H9 (cell line): ENCODE measurements at regions not wholly inside any gene's neighbourhood (a gene's known extent, or its start where the extent isn't known, plus 50 kb on each side); places are given as distances from the start of the nearest gene placed in this dataset.

Source experiments
- DNase-seq: peaks from one replicate; pipeline ENCODE4 v3.0.0-alpha.2; 2017
- H2AFZ ChIP-seq: one replicate; pipeline ENCODE4 v1.6.1; 2013; ENCODE audit warnings: mild to moderate bottlenecking, low read length, control low read depth, moderate library complexity
- H2AK5ac ChIP-seq: 2 replicates; pipeline ENCODE4 v1.6.1; 2013; ENCODE audit warnings: low read length, control low read depth, mixed read lengths; ENCODE audit not compliant: insufficient read length
- H2BK120ac ChIP-seq: one replicate; pipeline ENCODE4 v1.6.1; 2013; ENCODE audit warnings: low read depth, mild to moderate bottlenecking, low read length, control low read depth, inconsistent platforms; ENCODE audit not compliant: poor library complexity, severe bottlenecking
- H2BK12ac ChIP-seq: 2 replicates; pipeline ENCODE4 v1.6.1; 2013; ENCODE audit warnings: low read length, control low read depth, mixed read lengths, low read depth; ENCODE audit not compliant: insufficient read length
- H2BK15ac ChIP-seq: 2 replicates; pipeline ENCODE4 v1.6.1; 2013; ENCODE audit warnings: low read depth, low read length, control low read depth
- H2BK20ac ChIP-seq: one replicate; pipeline ENCODE4 v1.6.1; 2013; ENCODE audit warnings: low read depth, mild to moderate bottlenecking, low read length, control low read depth, inconsistent platforms; ENCODE audit not compliant: poor library complexity, severe bottlenecking
- H2BK5ac ChIP-seq: 2 replicates; pipeline ENCODE4 v1.6.1; 2013; ENCODE audit warnings: low read length, control low read depth, mixed read lengths; ENCODE audit not compliant: insufficient read length
- H3K14ac ChIP-seq: 2 replicates; pipeline ENCODE4 v1.6.1; 2013; ENCODE audit warnings: low read length, control low read depth; ENCODE audit not compliant: insufficient read depth
- H3K18ac ChIP-seq: 2 replicates; pipeline ENCODE4 v1.6.1; 2013; ENCODE audit warnings: low read depth, mild to moderate bottlenecking, mixed read lengths, low read length, control low read depth; ENCODE audit not compliant: insufficient read length
- H3K23ac ChIP-seq: 2 replicates; pipeline ENCODE4 v1.6.1; 2013; ENCODE audit warnings: low read length, control low read depth, mixed read lengths, low read depth; ENCODE audit not compliant: insufficient read length
- H3K23me2 ChIP-seq: 2 replicates; pipeline ENCODE4 v1.6.1; 2013; ENCODE audit warnings: low read depth, mild to moderate bottlenecking, mixed read lengths, low read length, control low read depth; ENCODE audit not compliant: insufficient read length, poor library complexity, severe bottlenecking
- H3K27ac ChIP-seq: 2 replicates; pipeline ENCODE4 v1.5.1; 2013; ENCODE audit warnings: low read length, control low read depth, mixed read lengths, low read depth; ENCODE audit not compliant: insufficient read length
- H3K27me3 ChIP-seq: 2 replicates; pipeline ENCODE4 v1.6.1; 2013; ENCODE audit warnings: low read length, control low read depth, inconsistent platforms; ENCODE audit not compliant: insufficient read depth
- H3K4ac ChIP-seq: 2 replicates; pipeline ENCODE4 v1.6.1; 2013; ENCODE audit warnings: low read depth, mild to moderate bottlenecking, control low read depth, inconsistent platforms, low read length, moderate library complexity
- H3K4me1 ChIP-seq: 2 replicates; pipeline ENCODE4 v1.6.1; 2013; ENCODE audit warnings: low read length, control low read depth, inconsistent platforms; ENCODE audit not compliant: insufficient read depth
- H3K4me2 ChIP-seq: 2 replicates; pipeline ENCODE4 v1.6.1; 2013; ENCODE audit warnings: low read length, control low read depth, mixed read lengths; ENCODE audit not compliant: insufficient read length, insufficient read depth
- H3K56ac ChIP-seq: 2 replicates; pipeline ENCODE4 v1.6.1; 2013; ENCODE audit warnings: low read depth, mild to moderate bottlenecking, mixed read lengths, low read length, control low read depth; ENCODE audit not compliant: insufficient read length
- H3K79me1 ChIP-seq: 2 replicates; pipeline ENCODE4 v1.6.1; 2013; ENCODE audit warnings: low read depth, mild to moderate bottlenecking, moderate library complexity, low read length, control low read depth, inconsistent platforms; ENCODE audit not compliant: insufficient read depth, poor library complexity, severe bottlenecking
- H3K79me2 ChIP-seq: 2 replicates; pipeline ENCODE4 v1.6.1; 2013; ENCODE audit warnings: low read length, control low read depth, inconsistent platforms; ENCODE audit not compliant: insufficient read depth
- H3K9ac ChIP-seq: 2 replicates; pipeline ENCODE4 v1.6.1; 2013; ENCODE audit warnings: low read length, control low read depth, mixed read lengths; ENCODE audit not compliant: insufficient read length; ENCODE audit errors: extremely low read depth
- H3K9me3 ChIP-seq: one replicate; pipeline ENCODE4 v1.6.1; 2013; ENCODE audit warnings: low read depth, low read length, inconsistent platforms; ENCODE audit not compliant: control insufficient read depth
- H3T11ph ChIP-seq: one replicate; pipeline ENCODE4 v1.6.1; 2013; ENCODE audit warnings: mild to moderate bottlenecking, low read length, control low read depth, inconsistent platforms
- H4K20me1 ChIP-seq: one replicate; pipeline ENCODE4 v1.6.1; 2013; ENCODE audit not compliant: control insufficient read depth, insufficient read length, insufficient read depth
- H4K5ac ChIP-seq: 2 replicates; pipeline ENCODE4 v1.6.1; 2013; ENCODE audit warnings: low read depth, mild to moderate bottlenecking, mixed read lengths, low read length, control low read depth; ENCODE audit not compliant: insufficient read length
- H4K8ac ChIP-seq: replicated peaks from 2 replicates; pipeline ENCODE4 v1.6.1; 2013; ENCODE audit warnings: low read length, control low read depth, mixed read lengths, low read depth; ENCODE audit not compliant: insufficient read length
- H4K91ac ChIP-seq: 2 replicates; pipeline ENCODE4 v1.6.1; 2013; ENCODE audit warnings: low read depth, mild to moderate bottlenecking, moderate library complexity, mixed read lengths, low read length, control low read depth; ENCODE audit not compliant: insufficient read length
- H3K27ac Mint-ChIP-seq, 3 experiments: 2 replicates in 2 of 3; 3 replicates in 1 of 3; pipeline ENCODE4 v1.8.0; 2020 to 2021; ENCODE audit warnings: mixed read lengths in 3 of 3, mild to moderate bottlenecking in 1 of 3, moderate library complexity in 1 of 3
- H3K27me3 Mint-ChIP-seq: 2 replicates; pipeline ENCODE4 v1.8.0; 2021; ENCODE audit warnings: low read depth, mild to moderate bottlenecking, moderate library complexity, mixed read lengths
- H3K36me3 Mint-ChIP-seq, 3 experiments: 2 replicates in 2 of 3; 3 replicates in 1 of 3; pipeline ENCODE4 v1.8.0; 2020 to 2021; ENCODE audit warnings: low read depth in 3 of 3, mixed read lengths in 3 of 3; ENCODE audit not compliant: insufficient read depth in 1 of 3
- H3K4me1 Mint-ChIP-seq, 2 experiments: 2 replicates each; pipeline ENCODE4 v1.8.0; 2020; ENCODE audit warnings: mixed read lengths in 2 of 2
- H3K4me3 Mint-ChIP-seq, 2 experiments: 2 replicates in 1 of 2; 3 replicates in 1 of 2; pipeline ENCODE4 v1.8.0; 2020 to 2021; ENCODE audit warnings: mild to moderate bottlenecking in 2 of 2, mixed read lengths in 2 of 2, moderate library complexity in 1 of 2
- H3K9me3 Mint-ChIP-seq, 2 experiments: 2 replicates in 1 of 2; 3 replicates in 1 of 2; pipeline ENCODE4 v1.8.0; 2020; ENCODE audit warnings: mild to moderate bottlenecking in 2 of 2, mixed read lengths in 2 of 2, moderate library complexity in 1 of 2
- CTCF ChIP-seq: fragments of 200-600 bp; sonication (generic); conservative IDR thresholded peaks from 3 replicates; pipeline ENCODE4 v1.8.0; 2021; ENCODE audit warnings: antibody characterized with exemption, mild to moderate bottlenecking
- WGBS: extraction: QIAGEN DNeasy Blood & Tissue Kit; methylation state at CpG from one replicate; pipeline ENCODE4 v1.1.7; 2013; ENCODE audit warnings: missing lambda C conversion rate, low lambda C conversion rate, mixed read lengths; ENCODE audit not compliant: insufficient read length; ENCODE audit errors: extremely low coverage; 5-methylcytosine and 5-hydroxymethylcytosine counted together

DNA sequence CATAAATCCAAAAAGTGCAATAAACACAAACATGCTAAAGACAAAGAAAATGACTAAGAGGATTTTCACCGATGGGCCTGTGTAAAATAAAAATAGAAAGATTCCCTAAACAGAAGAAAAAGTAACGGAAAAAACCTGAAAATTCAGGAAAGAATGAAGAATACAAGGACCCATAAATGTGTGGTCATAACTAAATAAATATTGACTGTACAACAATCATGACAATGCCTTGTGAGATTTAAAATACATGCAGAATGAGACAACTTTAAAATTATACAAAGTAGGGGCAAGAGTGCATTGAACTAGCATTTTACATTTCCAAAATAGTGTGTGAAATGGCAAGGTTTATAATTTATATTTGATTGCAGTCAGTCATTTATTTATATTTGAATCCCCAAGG lies 409.1 kb upstream of the ANKRD30A start:
- Histone ChIP-seq H4K8ac (no peak overlapping the region), H4K20me1 (no peaks in the 10 kb centered on the region), H3K4ac (no peak overlapping the region), H3K9ac (no peak overlapping the region), H3K27me3 (no peaks in the 10 kb centered on the region), H3K18ac (no peak overlapping the region), H4K91ac (no peak overlapping the region), H2BK20ac (no peak overlapping the region), H2BK120ac (no peak overlapping the region), H3K79me2 (no peaks in the 10 kb centered on the region), H2AFZ (no peak overlapping the region), H2AK5ac (no peak overlapping the region), H3K23me2 (no peaks in the 10 kb centered on the region), H3K4me2 (no peak overlapping the region), H3K14ac (no peak overlapping the region), H2BK12ac (no peak overlapping the region), H3K9me3 (no peaks in the 10 kb centered on the region), H3K27ac (no peak overlapping the region), H4K5ac (no peak overlapping the region), H3K4me1 (no peaks in the 10 kb centered on the region), H3K56ac (no peak overlapping the region), H3T11ph (no peak overlapping the region), H2BK5ac (no peak overlapping the region), H2BK15ac (no peak overlapping the region), H3K23ac (no peak overlapping the region), H3K79me1 (no peaks in the 10 kb centered on the region)
- H3K36me3 Mint-ChIP-seq, result 0 out of 7 replicates have a peak, but pooled peaks cover 0 to 4% (median 0%) of the 10 kb centered on the region in 3 experiments
- no peaks in the 10 kb centered on the region for H3K27me3 Mint-ChIP-seq
- no peak for TF ChIP-seq CTCF
- H3K4me1 Mint-ChIP-seq, result no peaks in the 10 kb centered on the region
- no peak for DNase-seq
- H3K27ac Mint-ChIP-seq, result no peak overlapping the region
- peaks cover 3 to 5% of the 10 kb centered on the region in 2 experiments; a peak in 4 of 5 replicates for H3K9me3 Mint-ChIP-seq
- no CpG with 5 or more reads among the region's 2 CpGs for WGBS
- no peak overlapping the region for H3K4me3 Mint-ChIP-seq
